ENCODE measurements at regions not wholly inside any gene's neighbourhood (a gene's known extent, or its start where the extent isn't known, plus 50 kb on each side); places are given as distances from the start of the nearest gene placed in this dataset.

GRCh38 chr21:28771790-28772501 lies 220.7 kb downstream of the LTN1 start:
- Mint-ChIP-seq H3K36me3 (ENCODE audit: low read depth) (no peaks in the 10 kb centered on the region), H3K4me1 (peaks cover 20% of the 10 kb centered on the region), H3K9me3 (peaks cover 10% of the 10 kb centered on the region), H3K4me3 (no peak overlapping the region), H3K27me3 (ENCODE audit: insufficient read depth) (peaks cover 70% of the 10 kb centered on the region), H3K27ac (no peak overlapping the region)
- no peak overlapping the region for H3K27ac ChIP-seq (ENCODE audit: low read depth, low read length)
- no peaks in the 10 kb centered on the region for H3K36me3 ChIP-seq (ENCODE audit: control insufficient read depth, insufficient read depth, low read length)
- H3K4me1 ChIP-seq (ENCODE audit: control insufficient read depth, insufficient read depth, low read length): peaks cover 3% of the 10 kb centered on the region
- TF ChIP-seq CTCF (conservative IDR thresholded peaks at IDR 0.05): no peak
- no peak overlapping the region for H3K9ac ChIP-seq (ENCODE audit: extremely low read depth, low read length, poor library complexity, severe bottlenecking)
- WGBS, 2 experiments (ENCODE audit: insufficient coverage in 1 of 2, insufficient read length in 1 of 2): 79 to 87% methylated on average over 2 to 3 of the region's 3 CpGs
- DNase-seq: no peak
- H3K9me3 ChIP-seq (ENCODE audit: control insufficient read depth, low read length): peaks cover 12% of the 10 kb centered on the region
- peaks cover 36% of the 10 kb centered on the region for H3K27me3 ChIP-seq (ENCODE audit: control insufficient read depth, insufficient read depth, low read length, poor library complexity, severe bottlenecking)
- H3K4me3 ChIP-seq (ENCODE audit: low read length): no peak overlapping the region

- Mint-ChIP-seq H3K27ac (no peak overlapping the region), H3K4me1 (peaks cover 20% of the 10 kb centered on the region), H3K27me3 (ENCODE audit: insufficient read depth) (peaks cover 61% of the 10 kb centered on the region), H3K36me3 (ENCODE audit: low read depth) (no peaks in the 10 kb centered on the region), H3K9me3 (peaks cover 18% of the 10 kb centered on the region), H3K4me3 (no peak overlapping the region)
- Histone ChIP-seq H3K27me3 (ENCODE audit: control insufficient read depth, insufficient read depth, low read length, poor library complexity, severe bottlenecking) (peaks cover 33% of the 10 kb centered on the region), H3K4me3 (ENCODE audit: low read length) (no peak overlapping the region), H3K36me3 (ENCODE audit: control insufficient read depth, insufficient read depth, low read length) (no peaks in the 10 kb centered on the region), H3K9ac (ENCODE audit: extremely low read depth, low read length, poor library complexity, severe bottlenecking) (no peak overlapping the region), H3K27ac (ENCODE audit: low read depth, low read length) (no peak overlapping the region), H3K9me3 (ENCODE audit: control insufficient read depth, low read length) (peaks cover 20% of the 10 kb centered on the region), H3K4me1 (ENCODE audit: control insufficient read depth, insufficient read depth, low read length) (peaks cover 3% of the 10 kb centered on the region)
- TF ChIP-seq CTCF (conservative IDR thresholded peaks at IDR 0.05): no peak
- no peak for DNase-seq
- 87 to 100% methylated on average over 2 to 4 of the region's 5 CpGs for WGBS, 2 experiments (ENCODE audit: insufficient coverage in 1 of 2, insufficient read length in 1 of 2)
Observed at GRCh38 chr21:28770867-28771661, 221.6 kb downstream of the LTN1 start.

GRCh38 chr21:28769683-28770082 lies 223.0 kb downstream of the LTN1 start:
- H3K36me3 ChIP-seq (ENCODE audit: control insufficient read depth, insufficient read depth, low read length): no peaks in the 10 kb centered on the region
- H3K36me3 Mint-ChIP-seq (ENCODE audit: low read depth): no peaks in the 10 kb centered on the region
- peaks cover 19% of the 10 kb centered on the region for H3K27me3 ChIP-seq (ENCODE audit: control insufficient read depth, insufficient read depth, low read length, poor library complexity, severe bottlenecking)
- no peak for TF ChIP-seq CTCF (conservative IDR thresholded peaks at IDR 0.05)
- H3K27ac Mint-ChIP-seq: no peak overlapping the region
- H3K27ac ChIP-seq (ENCODE audit: low read depth, low read length): no peak overlapping the region
- peaks cover 27% of the 10 kb centered on the region for H3K9me3 Mint-ChIP-seq
- H3K27me3 Mint-ChIP-seq (ENCODE audit: insufficient read depth): peaks cover 53% of the 10 kb centered on the region
- H3K9ac ChIP-seq (ENCODE audit: extremely low read depth, low read length, poor library complexity, severe bottlenecking): no peak overlapping the region
- H3K4me3 ChIP-seq (ENCODE audit: low read length): no peak overlapping the region
- peaks cover 20% of the 10 kb centered on the region for H3K4me1 Mint-ChIP-seq
- no peak for DNase-seq
- no peak overlapping the region for H3K4me3 Mint-ChIP-seq
- H3K9me3 ChIP-seq (ENCODE audit: control insufficient read depth, low read length): peaks cover 30% of the 10 kb centered on the region
- H3K4me1 ChIP-seq (ENCODE audit: control insufficient read depth, insufficient read depth, low read length): peaks cover 3% of the 10 kb centered on the region

Measured in endodermal cell (in vitro differentiated cells).